ENCODE measurements at regions not wholly inside any gene's neighbourhood (a gene's known extent, or its start where the extent isn't known, plus 50 kb on each side); places are given as distances from the start of the nearest gene placed in this dataset.

GRCh38 chr12:88303335-88303734 is 161.2 kb downstream of the TMTC3 start:
- no peak for TF ChIP-seq POLR2A (IDR thresholded peaks at IDR 0.05)
- TF ChIP-seq, protein P1, sequence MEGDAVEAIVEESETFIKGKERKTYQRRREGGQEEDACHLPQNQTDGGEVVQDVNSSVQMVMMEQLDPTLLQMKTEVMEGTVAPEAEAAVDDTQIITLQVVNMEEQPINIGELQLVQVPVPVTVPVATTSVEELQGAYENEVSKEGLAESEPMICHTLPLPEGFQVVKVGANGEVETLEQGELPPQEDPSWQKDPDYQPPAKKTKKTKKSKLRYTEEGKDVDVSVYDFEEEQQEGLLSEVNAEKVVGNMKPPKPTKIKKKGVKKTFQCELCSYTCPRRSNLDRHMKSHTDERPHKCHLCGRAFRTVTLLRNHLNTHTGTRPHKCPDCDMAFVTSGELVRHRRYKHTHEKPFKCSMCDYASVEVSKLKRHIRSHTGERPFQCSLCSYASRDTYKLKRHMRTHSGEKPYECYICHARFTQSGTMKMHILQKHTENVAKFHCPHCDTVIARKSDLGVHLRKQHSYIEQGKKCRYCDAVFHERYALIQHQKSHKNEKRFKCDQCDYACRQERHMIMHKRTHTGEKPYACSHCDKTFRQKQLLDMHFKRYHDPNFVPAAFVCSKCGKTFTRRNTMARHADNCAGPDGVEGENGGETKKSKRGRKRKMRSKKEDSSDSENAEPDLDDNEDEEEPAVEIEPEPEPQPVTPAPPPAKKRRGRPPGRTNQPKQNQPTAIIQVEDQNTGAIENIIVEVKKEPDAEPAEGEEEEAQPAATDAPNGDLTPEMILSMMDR (IDR thresholded peaks at IDR 0.05): no peak
